GM19025 (cell line): ENCODE measurements at regions not wholly inside any gene's neighbourhood (a gene's known extent, or its start where the extent isn't known, plus 50 kb on each side); places are given as distances from the start of the nearest gene placed in this dataset.
"Not testable (repeated sequence)": the region's sequence is repeated elsewhere in the genome, so short reads cannot be mapped to it uniquely, and the experiment has no call there.

Experiments used
- ATAC-seq: cut with Tn5 transposase; IDR thresholded peaks from one replicate; pipeline ENCODE4 v1.9.1; 2021; ENCODE audit warnings: mild to moderate bottlenecking, low read depth, moderate library complexity; ENCODE audit not compliant: unreplicated experiment

DNA sequence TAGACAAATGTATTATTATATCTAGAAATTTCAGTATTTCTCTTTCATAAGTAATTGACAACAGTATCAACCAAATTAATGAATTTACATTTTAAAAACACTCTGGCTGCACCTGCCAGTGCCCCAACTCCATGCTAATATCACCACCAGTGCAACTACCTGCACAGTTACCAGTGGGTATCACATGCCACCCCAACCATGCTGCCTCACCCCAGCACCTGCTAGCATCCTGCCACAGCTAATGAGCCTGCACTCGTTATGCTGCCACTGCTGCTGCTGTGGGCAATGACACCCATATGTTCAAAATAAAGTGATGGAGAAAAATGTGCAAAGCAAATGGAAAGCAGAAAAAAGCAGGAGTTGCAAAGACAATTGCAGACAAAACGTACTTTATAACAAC is 855.9 kb upstream of the MANEA start:
- ATAC-seq = no peak

DNA sequence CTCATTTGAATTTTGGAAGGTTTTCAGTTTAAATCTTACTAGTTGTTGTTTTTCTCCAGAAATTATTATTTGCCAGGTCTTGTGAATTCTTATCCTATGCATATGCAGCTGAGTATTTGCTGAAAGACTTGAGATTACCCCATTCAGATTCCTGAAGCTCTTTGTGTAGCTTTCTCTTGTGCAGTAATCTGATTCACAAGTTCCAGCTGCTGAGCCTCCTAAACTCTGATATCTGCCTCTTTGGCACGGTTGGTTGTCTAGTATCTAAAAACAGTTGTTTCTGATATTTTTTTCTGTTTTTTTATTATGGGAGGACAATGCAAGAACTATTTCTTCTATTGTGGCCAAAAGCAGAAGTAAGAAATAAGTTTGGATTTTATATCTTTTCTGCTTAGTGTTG is 863.9 kb upstream of the MANEA start:
- ATAC-seq = no peak

DNA sequence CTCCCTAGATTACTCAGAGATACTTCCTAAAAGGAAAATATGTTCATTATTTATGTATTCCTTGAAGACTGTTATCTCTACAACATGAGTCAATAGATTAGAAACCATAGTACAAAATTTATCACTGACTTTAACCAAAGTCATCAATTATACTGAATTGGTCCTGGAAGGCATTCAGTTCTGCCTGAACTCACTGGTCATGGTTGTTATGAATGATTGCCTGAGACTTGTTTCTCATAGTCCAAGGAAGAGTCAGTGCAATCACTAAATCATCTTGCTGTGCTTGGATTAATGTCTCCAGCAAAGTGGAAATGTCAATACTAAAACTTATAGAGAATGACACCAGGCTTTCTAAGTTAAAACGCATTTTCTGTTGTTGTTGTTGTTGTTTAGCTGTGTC is 878.6 kb upstream of the MANEA start:
- ATAC-seq = no peak

DNA sequence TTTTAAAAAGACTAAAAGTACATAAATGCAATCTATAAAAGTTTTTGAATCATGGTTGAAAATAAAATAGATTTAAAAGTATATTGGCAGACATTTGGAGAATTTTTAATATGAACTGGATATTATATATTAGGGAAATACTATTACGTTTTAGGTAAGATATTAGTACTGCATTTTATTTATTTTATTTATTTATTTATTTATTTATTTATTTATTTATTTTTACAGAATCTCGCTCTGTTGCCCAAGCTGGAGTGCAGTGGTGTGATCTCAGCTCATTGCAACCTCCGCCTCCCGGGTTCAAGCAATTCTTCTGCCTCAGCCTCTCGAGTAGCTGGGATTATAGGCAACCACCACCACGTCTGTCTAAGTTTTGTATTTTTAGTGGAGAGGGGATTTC is 890.1 kb upstream of the MANEA start:
- ATAC-seq = not testable (repeated sequence)

DNA sequence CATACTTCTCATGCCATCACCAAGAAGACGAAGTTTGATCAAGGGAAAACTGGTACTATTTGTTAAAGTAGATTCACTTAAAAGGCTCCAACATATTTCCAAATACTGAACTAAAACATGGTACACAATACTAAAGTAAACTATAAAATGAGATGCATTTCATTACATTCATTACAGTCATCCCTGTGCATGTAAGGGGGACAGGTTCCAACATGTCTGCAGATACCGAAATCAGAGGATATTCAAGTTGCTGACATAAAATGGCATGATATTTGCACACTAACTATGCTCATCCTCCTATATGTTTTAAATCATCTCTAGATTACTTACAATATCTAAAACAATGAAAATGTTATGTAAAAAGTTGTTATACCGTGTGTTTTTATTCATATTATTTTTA is 893.9 kb upstream of the MANEA start:
- no peak for ATAC-seq

DNA sequence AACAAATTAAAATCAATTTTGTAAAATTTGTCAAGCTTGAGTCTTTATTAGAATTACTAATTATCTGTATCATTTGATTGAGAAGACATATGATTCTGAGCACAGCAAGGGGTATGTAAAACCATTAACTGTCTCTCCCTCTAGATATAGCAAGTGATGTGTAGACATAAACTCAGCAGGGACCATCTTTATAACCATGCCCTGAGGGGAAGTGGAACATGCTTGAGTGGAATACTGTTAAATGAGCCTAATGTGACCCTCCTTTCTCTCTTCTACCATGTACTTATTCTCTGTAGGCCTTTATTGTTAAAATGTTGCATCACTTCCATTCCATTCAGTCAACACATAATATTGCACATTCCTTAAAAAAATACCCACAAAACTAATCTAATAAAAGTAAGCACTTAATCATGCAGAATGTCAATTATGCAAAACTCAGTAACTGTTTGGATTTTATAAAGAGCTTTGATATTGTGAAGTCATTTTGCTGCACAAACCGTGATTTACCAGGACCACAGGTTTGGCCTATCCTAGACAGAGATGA is 896.6 kb upstream of the MANEA start:
- no peak for ATAC-seq

DNA sequence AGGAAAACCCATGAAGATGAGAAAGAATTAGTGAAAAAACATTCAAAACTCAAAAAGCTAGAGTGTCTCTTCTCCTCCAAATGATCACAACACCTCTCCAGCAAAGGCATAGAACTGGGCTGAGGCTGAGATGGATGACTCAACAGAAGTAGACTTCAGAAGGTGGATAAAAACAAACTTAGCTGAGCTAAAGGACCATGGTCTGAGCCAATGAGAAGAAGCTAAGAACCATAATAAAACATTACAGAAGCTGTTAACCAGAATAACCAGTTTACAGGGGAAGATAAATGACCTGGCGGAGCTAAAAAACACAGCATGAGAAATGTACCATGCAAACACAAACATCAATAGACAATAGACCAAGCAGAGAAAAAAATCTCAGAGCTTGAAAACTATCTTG is 904.1 kb upstream of the MANEA start:
- no peak for ATAC-seq

DNA sequence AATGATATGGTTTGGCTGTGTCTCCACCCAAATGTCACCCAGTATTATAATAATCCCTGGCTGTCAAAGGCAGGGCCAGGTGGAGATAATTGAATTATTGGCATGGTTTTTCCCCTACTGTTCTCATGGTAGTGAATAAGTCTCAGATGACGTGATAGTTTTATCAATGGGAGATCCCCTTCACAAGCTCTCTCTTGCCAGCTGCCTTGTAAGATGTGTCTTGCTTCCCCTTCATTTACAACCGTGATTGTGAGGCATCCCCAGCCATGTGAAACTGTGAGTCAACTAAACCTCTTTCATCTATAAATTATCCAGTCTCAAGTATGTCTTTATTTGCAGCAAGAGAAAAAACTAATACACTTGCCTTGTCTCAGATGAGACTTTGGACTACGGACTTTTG is 907.3 kb upstream of the MANEA start:
- no peak for ATAC-seq

DNA sequence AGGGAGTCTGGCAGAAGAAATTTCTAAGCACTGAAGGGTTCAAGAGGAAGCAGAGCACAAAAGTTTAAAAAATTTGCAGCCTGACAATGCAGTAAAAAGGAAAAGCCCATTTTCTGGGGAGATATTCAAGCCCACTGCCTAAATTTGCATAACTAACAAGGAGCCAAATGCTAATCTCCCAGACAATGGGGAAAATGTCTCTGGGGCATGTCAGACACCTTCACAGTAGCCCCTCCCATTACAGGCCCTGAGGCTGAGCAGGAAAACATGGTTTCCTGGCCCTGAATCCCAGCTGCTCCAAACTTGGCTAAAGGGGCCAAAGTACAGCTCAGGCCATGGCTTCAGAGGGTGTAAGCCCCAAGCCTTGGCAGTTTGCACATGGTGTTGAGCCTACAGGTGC is 908.5 kb upstream of the MANEA start:
- ATAC-seq = no peak

DNA sequence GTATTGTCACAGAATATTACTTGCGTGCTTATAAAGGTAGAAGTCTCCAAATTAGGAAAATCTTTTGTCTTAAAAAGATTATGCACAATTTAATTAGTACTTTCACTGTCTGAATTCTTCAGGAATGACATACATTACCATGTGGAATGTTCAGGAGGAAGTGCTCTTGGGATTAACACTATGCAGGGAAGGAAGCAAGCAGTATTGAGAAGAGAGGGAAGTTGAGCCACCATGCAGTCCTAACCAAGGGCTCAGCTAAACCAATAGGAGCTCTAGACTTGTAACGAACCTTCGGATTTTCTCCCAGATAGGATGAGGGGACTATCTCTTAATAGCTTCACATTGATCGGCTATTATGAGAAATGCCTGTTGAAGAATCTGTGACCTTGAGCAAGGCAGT is 918.4 kb upstream of the MANEA start:
- ATAC-seq = no peak

DNA sequence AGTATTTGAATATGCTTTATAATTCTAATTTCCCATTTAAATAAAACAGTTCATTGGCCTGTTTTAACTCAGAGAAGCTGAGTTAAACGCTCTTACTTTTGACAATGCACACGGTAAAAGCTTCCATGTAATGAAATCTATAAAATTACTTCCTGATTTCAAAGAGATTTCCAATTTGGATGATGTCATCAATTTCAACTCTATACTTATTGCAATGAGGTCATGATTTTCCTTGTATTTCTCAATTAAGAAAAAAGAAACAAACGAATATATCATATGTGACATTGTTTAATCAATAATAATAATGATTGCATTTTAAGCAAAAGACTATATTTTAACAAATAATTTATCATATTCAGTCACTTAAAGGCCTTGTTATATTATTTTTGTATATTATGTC is 926.1 kb upstream of the MANEA start:
- no peak for ATAC-seq

DNA sequence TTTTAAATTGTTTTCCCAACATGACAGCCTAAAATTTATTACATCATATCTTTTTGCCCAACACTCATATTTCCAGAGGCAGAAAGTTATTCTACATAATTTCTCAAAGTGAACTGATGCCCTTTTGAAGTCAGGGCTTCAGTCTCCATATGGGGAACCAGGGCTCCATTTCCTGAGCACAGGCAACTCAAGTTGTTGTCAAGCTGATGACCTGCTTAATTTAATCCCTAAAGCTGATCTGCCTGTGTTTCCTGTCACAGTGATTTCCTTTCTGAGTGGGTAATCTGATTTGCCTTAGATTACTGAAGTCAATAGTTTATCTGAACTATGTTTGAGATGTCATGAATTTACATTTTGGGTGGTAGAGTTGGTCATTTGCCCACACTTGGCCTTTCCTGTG is 932.1 kb upstream of the MANEA start:
- no peak for ATAC-seq

DNA sequence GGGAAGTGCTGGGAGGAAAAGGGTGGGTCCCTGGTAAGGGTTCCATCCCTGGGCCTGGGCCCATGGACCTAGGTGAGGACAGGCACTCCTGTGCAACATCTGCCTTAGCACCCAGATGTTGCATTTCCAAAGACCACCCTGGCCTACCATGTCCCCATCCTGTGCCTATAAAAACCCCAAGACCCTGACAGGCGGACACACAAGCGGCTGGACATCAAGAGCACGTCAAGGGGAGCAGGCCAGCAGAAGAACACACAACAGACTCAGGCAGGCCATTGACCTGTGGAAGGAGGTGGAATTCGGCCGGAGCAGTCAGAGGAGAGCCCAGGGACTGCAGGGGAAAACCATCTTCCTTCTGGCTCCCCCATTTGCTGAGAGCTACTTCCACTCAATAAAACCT is 937.8 kb upstream of the MANEA start:
- ATAC-seq = no peak

DNA sequence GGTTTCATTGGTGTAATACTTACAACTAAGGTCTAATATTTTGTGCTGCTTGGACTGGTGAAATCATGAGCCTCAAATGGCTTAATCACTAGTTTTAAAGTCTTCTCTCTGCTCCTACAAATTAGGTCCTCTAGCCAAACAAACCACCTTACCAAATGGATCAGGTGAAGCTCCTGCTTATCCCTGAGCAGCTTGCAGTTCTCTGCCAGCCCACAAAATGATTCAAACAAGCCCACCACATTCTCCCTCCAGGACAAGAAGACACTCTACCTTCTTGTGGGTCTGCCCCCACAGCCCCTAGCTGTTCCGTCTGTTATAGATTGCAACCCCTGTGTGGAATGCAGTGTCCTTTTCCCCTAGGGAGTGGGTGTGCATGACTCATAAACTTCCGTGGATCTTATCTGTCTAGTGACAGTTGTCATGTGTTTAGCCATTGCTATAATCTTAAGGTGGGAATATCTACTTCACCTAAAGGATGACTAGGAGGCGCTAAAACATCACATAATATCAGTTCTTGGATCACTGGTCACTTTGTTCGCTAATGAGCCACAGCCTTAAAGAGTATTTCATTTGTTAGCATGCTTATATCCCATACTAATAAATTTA is 940.5 kb upstream of the MANEA start:
- ATAC-seq = no peak

DNA sequence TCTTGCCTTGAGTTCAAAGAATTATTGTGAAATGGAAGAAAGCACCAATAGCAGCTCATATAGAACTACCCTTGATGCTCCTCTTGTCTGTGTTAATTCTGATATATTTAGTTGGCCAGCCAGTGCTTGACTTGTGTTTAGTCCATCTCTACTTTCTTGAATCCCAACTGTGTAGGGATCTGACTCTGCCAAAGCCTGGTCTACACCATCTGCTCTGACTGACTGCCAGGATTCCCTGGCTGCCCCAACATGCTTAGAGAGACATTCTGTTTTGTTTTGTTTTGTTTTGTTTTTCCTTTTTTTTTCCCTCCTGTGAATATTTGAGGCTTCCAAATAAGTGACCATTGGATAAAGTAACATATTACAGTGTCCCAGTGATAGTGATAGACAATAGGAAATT is 953.7 kb upstream of the MANEA start:
- ATAC-seq = no peak

DNA sequence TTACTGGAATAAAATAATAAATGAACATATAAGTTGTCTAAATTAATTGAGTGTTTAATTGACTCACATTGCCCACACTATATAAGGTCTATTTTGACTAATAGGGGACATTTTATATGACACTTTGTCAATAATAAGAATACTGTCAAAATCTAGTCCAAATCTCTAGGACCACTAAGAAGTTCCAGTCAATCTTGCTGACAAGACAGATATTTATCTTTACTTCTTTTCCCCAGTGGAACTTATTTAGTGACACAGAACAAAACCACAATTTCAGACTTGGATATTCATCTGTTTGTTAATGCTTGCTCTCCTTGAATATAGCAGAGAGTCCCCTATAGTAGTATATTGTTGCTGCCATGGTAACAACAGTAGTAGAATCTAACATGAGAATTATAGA is 954.6 kb upstream of the MANEA start:
- no peak for ATAC-seq

DNA sequence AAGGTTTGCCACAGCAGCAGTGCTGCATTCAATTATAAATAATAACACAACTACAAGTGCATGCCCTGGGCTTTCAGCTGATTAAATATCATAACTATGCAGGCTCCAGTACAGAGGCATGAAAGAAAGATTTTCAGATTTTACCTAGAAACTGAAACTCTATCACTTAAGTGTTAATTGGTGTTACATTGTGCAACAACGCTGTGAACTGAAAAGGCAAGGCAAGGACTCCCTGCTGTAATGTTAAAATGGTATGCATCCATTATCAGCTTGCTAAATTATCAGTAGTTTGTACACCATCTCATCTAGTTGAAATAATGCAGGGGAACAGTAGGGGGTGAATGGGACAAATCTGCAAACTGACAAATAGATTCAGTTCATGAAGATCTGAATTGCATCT is 976.7 kb upstream of the MANEA start:
- no peak for ATAC-seq

DNA sequence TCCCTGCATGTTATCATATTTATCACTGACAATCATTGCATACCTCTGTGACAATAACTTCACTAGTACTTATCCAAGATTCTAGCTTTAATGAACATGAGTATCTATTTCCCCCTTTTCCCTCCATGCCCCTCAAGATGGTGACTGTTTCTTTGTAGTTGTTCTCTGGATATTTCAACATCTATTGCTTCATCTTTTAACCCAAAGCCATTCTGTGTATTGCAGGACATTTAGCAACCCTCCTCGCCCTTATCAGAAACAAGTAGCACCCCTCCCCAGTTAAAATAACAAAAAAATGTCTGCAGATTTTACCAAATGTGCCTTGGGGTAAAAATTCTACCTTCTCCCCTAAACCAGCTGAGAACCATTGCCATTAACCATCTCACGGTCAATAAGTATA is 979.8 kb upstream of the MANEA start:
- no peak for ATAC-seq

DNA sequence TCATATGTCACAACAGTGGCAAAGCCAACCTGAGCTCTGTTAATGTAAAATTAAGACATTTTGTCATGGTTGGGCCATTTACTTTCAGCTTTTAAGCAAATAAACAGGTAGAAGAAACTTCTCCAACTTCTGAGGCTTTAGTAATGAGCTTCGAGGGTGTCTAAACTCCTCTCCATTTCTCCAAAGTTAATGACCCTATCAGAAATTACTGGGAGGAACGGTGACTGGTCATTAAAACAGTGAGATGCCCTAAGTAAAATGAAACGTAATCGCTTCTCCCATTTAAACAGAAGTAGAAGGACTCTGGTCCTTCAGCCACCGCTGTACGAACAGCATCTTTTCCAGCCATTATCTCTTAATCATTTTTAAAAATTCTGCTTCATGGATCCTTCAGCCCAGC is 986.9 kb upstream of the MANEA start:
- ATAC-seq = no peak

DNA sequence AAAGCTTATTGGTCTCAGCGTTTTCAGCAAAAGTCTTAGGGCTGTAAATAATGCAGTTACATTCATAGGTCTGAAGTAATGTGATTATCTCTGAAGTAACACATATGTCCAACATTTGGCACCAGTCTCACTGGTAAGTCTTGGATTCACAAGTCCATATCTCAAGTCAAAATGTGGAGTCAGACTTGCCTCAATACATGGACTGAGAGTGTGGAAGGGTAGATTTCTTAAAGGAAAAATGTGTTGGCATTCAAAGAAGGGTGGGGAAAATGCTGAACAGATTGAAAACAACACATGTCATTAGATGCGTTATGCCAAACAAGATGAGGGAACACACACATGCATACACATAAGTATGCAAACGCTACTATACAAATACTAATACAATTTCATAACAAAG is 989.0 kb upstream of the MANEA start:
- no peak for ATAC-seq

DNA sequence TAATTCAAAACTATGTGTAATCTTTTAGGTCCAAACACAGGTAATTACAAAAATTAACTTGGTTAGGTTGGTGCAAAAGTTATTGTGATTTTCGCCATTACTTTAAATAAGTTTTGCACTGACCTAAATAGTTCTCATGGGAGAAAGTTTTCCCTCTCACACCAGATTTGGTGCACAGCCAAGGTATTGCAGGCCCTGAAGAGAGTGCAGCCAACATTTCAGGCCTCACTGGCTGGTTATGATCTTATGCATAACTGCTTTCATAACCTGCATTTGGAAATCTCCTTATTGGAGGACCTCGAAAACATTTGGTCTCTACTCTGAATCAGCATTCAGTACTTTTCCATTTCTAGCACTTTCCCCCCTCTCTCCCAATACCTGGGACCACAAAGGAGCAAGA is 993.1 kb upstream of the MANEA start:
- no peak for ATAC-seq

DNA sequence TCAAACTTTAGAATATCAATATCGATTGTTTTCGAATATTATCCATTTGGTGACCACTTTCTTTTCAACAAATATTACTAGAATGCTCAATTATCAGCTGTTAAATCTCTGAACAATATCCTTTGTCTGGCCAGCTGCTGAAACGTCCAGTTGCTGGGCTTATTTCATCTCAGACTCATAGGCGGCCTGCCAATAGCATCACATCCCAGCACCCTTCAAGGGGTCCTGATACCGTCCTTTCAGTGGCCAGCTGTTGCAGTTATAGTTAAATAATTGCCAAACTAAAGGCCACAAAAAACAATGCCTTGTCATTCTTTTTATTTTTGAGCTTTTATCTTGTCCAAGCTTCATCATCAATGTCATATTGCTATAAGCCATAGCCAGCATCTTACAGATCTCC is 1006.8 kb upstream of the MANEA start:
- no peak for ATAC-seq

DNA sequence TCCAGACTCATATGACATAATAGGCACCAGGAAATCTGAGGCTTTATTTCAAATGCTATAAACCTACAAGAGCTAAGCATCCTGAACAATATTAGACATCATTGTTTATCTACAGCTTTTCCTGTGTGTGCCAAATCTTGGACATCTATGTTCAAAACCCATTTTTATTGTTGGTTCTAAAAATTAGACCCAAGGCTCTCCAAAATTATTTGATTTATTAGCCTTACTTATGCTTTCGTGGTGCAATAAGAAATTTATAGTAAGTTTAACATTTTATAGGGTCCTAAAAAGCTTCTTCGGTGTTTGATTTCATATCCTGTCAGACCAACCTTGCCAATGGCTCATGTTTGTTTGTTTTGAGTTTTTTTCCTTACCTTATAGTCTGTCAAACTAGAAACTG is 1014.5 kb upstream of the MANEA start:
- no peak for ATAC-seq
